ACC112 (cell line): ENCODE measurements at regions not wholly inside any gene's neighbourhood (a gene's known extent, or its start where the extent isn't known, plus 50 kb on each side); places are given as distances from the start of the nearest gene placed in this dataset.

ENCODE experiments used
- H2AFZ ChIP-seq: fragments of 200-600 bp; sonication (generic); one replicate; pipeline ENCODE4 v1.6.0; 2017; ENCODE audit warnings: antibody characterized with exemption, low read length; ENCODE audit not compliant: unreplicated experiment
- H3K27ac ChIP-seq: fragments of 200-600 bp; sonication (generic); 2 replicates; pipeline ENCODE4 v1.5.1; 2014; ENCODE audit warnings: low read depth, mild to moderate bottlenecking, antibody characterized with exemption, low read length, moderate library complexity
- H3K27me3 ChIP-seq: fragments of 200-600 bp; sonication (generic); 2 replicates; pipeline ENCODE4 v1.6.1; 2014; ENCODE audit warnings: mild to moderate bottlenecking, antibody characterized with exemption, low read length, moderate library complexity, mixed read lengths; ENCODE audit not compliant: insufficient read depth
- H3K36me3 ChIP-seq: fragments of 200-600 bp; sonication (generic); 2 replicates; pipeline ENCODE4 v1.6.1; 2016; ENCODE audit warnings: mild to moderate bottlenecking, antibody characterized with exemption, low read length, moderate library complexity, mixed read lengths; ENCODE audit not compliant: insufficient read depth
- H3K4me1 ChIP-seq: fragments of 200-600 bp; sonication (generic); one replicate; pipeline ENCODE4 v1.6.1; 2016; ENCODE audit warnings: low read length, mixed read lengths; ENCODE audit not compliant: insufficient read depth, unreplicated experiment, control insufficient read depth
- H3K4me3 ChIP-seq: fragments of 200-600 bp; sonication (generic); 2 replicates; pipeline ENCODE4 v1.5.1; 2014; ENCODE audit warnings: mild to moderate bottlenecking, low read depth, low read length
- H3K79me2 ChIP-seq: fragments of 200-600 bp; sonication (generic); one replicate; pipeline ENCODE4 v1.6.0; 2016; ENCODE audit warnings: low read length; ENCODE audit not compliant: control insufficient read depth, unreplicated experiment, insufficient read depth

DNA sequence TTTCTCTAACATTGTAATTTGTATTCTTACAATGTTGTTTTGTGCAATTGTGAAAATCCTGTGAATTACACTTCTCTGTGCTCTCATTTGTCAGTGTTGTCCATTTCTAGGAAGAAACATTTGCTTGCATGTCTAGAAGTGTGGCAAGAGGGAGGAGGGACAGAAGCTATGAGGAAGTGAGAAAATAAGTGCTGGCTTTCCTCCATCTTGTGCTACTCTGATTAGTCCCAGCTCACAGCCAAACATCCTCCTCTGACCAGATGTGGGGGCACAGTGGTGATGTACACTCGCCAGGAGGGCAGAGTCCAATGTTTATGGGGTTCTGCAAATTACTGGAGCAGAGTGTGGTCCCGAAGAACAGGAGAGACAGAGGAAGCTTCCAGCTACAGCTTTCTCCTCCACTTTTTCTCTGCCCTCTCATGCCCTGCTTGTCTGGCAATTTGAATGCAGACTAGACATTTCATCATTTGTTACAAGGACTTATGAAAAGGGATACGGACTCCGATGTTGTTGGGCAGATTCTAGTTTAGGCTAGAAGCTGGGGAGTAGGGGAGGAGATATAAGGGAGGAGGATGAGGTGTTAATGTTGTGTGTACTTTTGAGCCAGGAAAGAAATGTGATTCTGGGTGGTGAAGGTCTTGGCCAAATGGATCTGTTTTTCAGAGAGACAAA, 131.0 kb upstream of the C1GALT1 start:
- no peak overlapping the region for H3K27ac ChIP-seq
- no peak overlapping the region for H3K4me3 ChIP-seq
- H3K79me2 ChIP-seq = no peaks in the 10 kb centered on the region
- no peaks in the 10 kb centered on the region for H3K4me1 ChIP-seq
- no peak overlapping the region for H2AFZ ChIP-seq
- H3K36me3 ChIP-seq = no peaks in the 10 kb centered on the region
- no peaks in the 10 kb centered on the region; the same call in 1 of the 2 replicates for H3K27me3 ChIP-seq

DNA sequence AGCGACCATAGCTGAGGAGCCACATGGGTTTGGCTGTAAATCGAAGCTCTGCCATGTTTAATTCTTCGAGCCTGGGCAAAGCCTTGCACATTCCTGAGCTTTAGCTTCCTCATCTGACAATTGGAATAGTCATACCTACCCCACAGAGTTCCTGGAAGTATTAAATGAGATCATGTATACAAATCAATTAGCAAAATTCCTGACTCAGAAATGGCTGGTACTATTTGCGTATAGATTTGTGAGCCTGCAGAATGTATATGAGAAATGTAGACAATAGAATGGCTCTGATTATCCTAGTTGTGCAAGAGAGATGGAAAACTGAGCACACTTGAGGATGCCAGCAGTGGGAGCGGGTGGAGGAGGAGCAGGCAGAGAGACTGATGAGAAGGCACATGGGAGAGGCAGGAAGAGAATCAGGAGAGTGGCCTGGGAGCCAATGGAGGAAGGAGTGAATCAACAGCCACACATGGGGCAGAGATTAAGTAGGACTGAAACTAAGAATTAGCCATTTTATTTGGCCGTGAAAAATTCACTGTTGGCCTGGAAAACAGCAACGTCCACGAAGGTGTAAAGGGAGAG, 128.0 kb upstream of the C1GALT1 start:
- H3K79me2 ChIP-seq = no peaks in the 10 kb centered on the region
- H3K4me1 ChIP-seq = no peaks in the 10 kb centered on the region
- no peaks in the 10 kb centered on the region; the same call in 1 of the 2 replicates for H3K27me3 ChIP-seq
- H3K4me3 ChIP-seq = no peak overlapping the region
- H2AFZ ChIP-seq = no peak overlapping the region
- no peak overlapping the region for H3K27ac ChIP-seq
- no peaks in the 10 kb centered on the region for H3K36me3 ChIP-seq

DNA sequence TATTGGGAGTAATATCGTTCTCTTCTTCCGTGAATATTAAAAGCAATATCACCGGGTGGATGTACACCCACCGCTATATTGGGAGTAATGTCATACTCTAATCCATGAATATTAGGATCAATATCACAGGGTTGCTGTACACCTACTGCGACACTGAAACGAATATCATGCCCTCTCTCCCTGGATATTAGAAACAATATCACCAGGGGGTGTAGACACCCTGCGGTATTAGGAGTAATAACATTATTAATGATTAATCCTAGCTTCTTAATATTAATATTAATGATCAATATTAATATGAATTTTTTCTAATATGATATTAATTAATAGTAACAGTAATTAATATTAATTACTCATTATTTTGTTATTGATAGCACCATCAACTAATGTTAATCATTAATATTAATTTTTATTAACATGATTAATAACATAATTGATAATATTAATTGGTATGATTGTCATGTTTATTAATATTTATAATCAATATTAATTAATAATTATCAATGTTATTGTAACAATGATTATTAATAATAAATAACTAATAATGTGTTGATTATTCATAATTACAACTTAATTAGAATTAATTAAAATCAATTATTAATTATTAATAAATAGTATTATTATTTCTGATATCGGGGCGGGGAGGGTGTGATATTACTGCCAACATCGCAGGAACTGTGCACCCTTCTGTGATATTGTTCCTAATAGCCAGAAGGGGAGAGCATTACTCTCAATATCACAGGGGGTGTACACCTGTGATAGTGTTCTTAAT, 121.3 kb upstream of the C1GALT1 start:
- H3K4me3 ChIP-seq = no peak overlapping the region
- H2AFZ ChIP-seq = no peak overlapping the region
- H3K79me2 ChIP-seq = no peaks in the 10 kb centered on the region
- no peaks in the 10 kb centered on the region for H3K36me3 ChIP-seq
- H3K4me1 ChIP-seq = no peaks in the 10 kb centered on the region
- no peak overlapping the region for H3K27ac ChIP-seq
- H3K27me3 ChIP-seq = no peaks in the 10 kb centered on the region

DNA sequence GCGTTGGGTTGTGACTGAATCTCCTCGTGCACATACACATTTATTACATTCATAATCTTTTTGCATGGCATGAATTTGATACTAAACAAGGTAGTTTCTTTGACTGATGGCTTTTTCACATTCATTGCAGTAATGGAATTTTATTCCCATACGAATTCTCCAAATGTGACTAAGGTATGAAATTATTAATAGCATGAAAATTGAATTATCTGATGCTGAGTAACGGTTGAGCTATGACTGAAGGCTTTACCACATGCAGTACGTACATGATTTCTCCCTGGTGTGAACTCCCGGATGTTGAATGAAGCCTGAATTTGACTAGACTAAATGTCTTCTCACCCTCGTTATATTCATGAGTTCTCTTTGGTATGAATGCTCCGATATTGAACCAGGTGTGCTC, 104.4 kb upstream of the C1GALT1 start:
- H3K27ac ChIP-seq = no peak overlapping the region
- H3K27me3 ChIP-seq = peaks cover 16% of the 10 kb centered on the region
- H2AFZ ChIP-seq = no peak overlapping the region
- no peaks in the 10 kb centered on the region for H3K4me1 ChIP-seq
- H3K4me3 ChIP-seq = no peak overlapping the region
- H3K79me2 ChIP-seq = no peaks in the 10 kb centered on the region
- H3K36me3 ChIP-seq = no peaks in the 10 kb centered on the region

DNA sequence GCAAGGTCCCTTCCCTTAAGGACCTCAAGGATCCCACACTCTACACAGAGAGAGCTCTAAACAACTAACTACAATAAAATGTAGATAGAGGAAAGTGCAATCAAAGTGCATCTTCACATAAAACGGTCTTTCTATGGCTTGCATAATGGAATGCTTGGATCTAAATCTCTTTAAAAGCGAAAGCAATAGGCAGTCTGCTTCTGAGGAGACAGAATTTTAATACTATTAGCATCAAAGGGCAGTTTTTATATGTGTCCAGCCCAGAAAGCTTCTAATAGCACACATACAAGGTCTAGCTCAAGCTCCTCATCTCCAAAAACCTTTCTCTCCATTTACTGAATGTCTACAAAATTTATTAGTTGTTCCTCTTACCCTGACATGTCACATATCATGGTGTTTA, 101.5 kb upstream of the C1GALT1 start:
- Histone ChIP-seq H2AFZ (no peak overlapping the region), H3K36me3 (no peaks in the 10 kb centered on the region), H3K27ac (no peak overlapping the region), H3K4me1 (no peaks in the 10 kb centered on the region), H3K79me2 (no peaks in the 10 kb centered on the region), H3K4me3 (no peak overlapping the region), H3K27me3 (peaks cover 16% of the 10 kb centered on the region)

DNA sequence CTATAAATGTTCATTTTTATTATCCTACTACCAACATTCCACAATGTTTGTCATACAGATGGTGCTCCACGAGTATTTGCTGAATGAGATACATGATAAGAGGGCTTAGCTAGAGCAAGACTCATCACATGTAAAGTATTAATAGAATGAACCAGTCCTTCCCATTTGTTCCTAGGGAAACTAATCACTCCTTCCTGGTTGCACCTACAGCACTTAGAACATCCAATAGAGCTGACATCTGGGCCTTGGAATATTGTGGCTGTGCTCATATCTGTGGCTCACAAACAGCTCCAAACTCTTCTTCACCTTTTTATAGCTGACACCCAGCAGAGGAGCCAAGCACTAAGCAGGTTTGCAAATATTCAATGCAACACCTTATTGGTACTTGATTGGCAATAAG, 91.9 kb upstream of the C1GALT1 start:
- Histone ChIP-seq H3K79me2 (no peaks in the 10 kb centered on the region), H2AFZ (no peak overlapping the region), H3K27ac (no peak overlapping the region)

DNA sequence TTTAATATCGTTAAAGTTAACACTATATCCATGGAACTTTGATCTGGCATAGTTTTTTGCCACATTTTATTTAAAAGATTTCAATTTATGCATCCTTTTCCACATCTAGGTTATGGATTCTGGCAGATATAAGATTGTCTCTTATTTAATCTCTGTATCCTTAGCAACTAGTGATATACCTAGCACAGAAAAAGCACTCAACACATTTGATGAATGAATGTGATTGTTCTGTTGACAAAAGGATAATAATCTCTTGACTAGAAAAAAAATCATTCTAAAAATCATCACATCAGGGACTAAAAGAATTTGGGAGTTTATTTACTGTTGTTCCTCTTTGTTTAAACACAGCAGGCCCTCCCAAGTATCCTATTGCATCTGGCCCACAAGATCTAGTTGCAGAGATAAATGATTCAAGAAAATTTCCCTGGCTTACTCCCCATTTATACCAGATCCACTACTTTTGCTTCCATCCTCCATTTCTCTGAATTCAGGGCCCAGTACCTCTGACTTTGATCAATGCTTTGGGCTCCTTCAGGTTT, 84.0 kb upstream of the C1GALT1 start:
- H3K4me1 ChIP-seq = peaks cover 20% of the 10 kb centered on the region
- no peak overlapping the region for H3K4me3 ChIP-seq
- H3K36me3 ChIP-seq = no peaks in the 10 kb centered on the region
- no peaks in the 10 kb centered on the region for H3K79me2 ChIP-seq
- H3K27ac ChIP-seq = no peak overlapping the region
- H3K27me3 ChIP-seq = no peaks in the 10 kb centered on the region
- no peak overlapping the region for H2AFZ ChIP-seq

More for the DNA sequence above, 91.9 kb upstream of the C1GALT1 start:
- Histone ChIP-seq H3K36me3 (no peaks in the 10 kb centered on the region), H3K27me3 (peaks cover 5% of the 10 kb centered on the region; the same call in 1 of the 2 replicates), H3K4me3 (no peak overlapping the region), H3K4me1 (no peaks in the 10 kb centered on the region)

DNA sequence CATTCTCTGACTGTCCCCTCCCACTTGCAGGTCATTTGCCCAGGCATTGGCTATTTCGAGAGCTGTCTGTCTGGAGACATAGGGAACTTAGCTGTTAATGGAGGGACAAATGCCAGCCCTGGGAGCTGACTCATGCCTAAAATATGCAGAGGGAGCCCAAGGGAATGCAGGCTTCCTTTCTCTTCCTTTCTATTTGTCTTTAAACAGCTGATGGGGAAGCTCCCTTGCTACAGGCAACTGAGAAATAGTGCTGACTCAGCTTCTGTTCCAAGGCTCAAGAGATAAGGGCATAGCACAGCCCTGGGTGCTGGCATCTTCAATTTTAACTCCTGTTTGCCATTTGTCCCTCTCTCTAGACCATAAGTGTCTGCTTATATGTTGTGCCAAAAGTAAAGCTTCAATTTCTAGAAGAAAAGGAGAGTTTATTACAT, 82.7 kb upstream of the C1GALT1 start:
- Histone ChIP-seq H3K4me1 (peaks cover 25% of the 10 kb centered on the region), H3K36me3 (no peaks in the 10 kb centered on the region), H3K27ac (no peak overlapping the region), H3K79me2 (no peaks in the 10 kb centered on the region), H2AFZ (peak overlapping the region; percentile 18), H3K4me3 (no peak overlapping the region), H3K27me3 (no peaks in the 10 kb centered on the region)

DNA sequence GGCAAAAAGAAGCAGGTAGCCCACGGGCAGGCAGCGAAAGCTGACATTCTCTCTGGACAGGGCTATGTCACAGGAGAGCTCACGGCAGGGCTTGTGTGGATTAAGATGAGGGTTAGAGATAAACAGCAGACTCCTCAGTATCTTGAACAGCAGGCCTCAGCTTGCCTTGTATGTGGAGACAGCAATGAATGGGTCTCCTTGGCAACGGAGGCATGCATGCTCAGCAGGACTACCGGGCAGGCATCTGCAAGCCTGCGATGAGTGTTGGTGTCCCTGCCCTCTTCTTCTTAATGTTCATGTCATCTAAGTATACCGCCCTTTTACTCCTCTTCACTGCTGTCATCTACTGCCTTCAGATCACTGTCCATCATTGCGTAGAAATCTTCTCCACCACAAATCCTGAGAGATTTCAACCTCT, 81.9 kb upstream of the C1GALT1 start:
- H3K4me3 ChIP-seq = no peak overlapping the region
- no peaks in the 10 kb centered on the region for H3K79me2 ChIP-seq
- no peaks in the 10 kb centered on the region for H3K27me3 ChIP-seq
- no peaks in the 10 kb centered on the region for H3K36me3 ChIP-seq
- no peak overlapping the region for H3K27ac ChIP-seq
- H3K4me1 ChIP-seq = peaks cover 25% of the 10 kb centered on the region
- H2AFZ ChIP-seq = peak overlapping the region; percentile 15

DNA sequence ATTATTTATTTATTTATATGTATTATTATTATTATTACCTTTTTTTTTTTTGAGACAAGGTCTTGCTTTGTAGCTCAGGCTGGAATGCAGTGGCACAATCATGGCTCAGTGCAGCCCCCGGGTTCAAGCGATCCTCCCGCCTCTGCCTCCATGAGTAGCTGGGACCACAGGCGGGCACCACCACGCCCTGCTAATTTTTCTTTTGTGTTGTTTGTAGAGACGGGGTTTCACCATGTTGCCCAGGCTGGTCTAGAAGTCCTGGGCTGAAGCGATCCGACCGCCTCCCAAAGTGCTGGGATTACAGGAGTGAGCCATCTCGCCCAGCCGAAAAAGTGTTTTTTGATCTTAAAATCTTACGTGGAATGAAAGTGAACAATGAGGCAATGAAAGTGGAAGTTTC, 79.4 kb upstream of the C1GALT1 start:
- H3K27ac ChIP-seq = no peak overlapping the region
- H3K4me3 ChIP-seq = peak overlapping the region; percentile 56
- no peaks in the 10 kb centered on the region for H3K36me3 ChIP-seq
- H3K4me1 ChIP-seq = peaks cover 25% of the 10 kb centered on the region
- no peaks in the 10 kb centered on the region for H3K27me3 ChIP-seq
- no peaks in the 10 kb centered on the region for H3K79me2 ChIP-seq
- H2AFZ ChIP-seq = peak overlapping the region; percentile 51
